Neural cell (in vitro differentiated cells): ENCODE measurements at regions not wholly inside any gene's neighbourhood (a gene's known extent, or its start where the extent isn't known, plus 50 kb on each side); places are given as distances from the start of the nearest gene placed in this dataset.

ENCODE experiments used
- H2AFZ ChIP-seq: fragments of 200-600, 300-800 bp; sonication (generic), shearing (Covaris generic); 2 replicates; pipeline ENCODE4 v1.6.0; 2014; ENCODE audit warnings: low read depth, mild to moderate bottlenecking, antibody characterized with exemption, low read length, moderate library complexity
- H3F3A ChIP-seq: fragments of 200-600 bp; shearing (Covaris generic); 2 replicates; pipeline ENCODE4 v1.6.1; 2016; ENCODE audit warnings: mild to moderate bottlenecking, moderate library complexity, mixed read lengths, antibody characterized with exemption, low read length; ENCODE audit not compliant: insufficient read depth, poor library complexity, severe bottlenecking
- H3K27ac ChIP-seq: fragments of 200-600, 300-800 bp; sonication (generic), shearing (Covaris generic); 2 replicates; pipeline ENCODE4 v1.5.1; 2014; ENCODE audit warnings: mild to moderate bottlenecking, low read length, moderate library complexity
- H3K27me3 ChIP-seq: fragments of 300-800, 200-600 bp; sonication (generic), shearing (Covaris generic); 2 replicates; pipeline ENCODE4 v1.6.0; 2014; ENCODE audit warnings: mild to moderate bottlenecking, low read depth, low read length, moderate library complexity; ENCODE audit not compliant: insufficient read depth
- H3K36me3 ChIP-seq: fragments of 300-800, 200-600 bp; sonication (generic), shearing (Covaris generic); 2 replicates; pipeline ENCODE4 v1.5.1; 2014; ENCODE audit warnings: mild to moderate bottlenecking, antibody characterized with exemption, low read length, moderate library complexity; ENCODE audit not compliant: insufficient read depth
- H3K4me2 ChIP-seq: fragments of 300-800, 200-600 bp; sonication (generic), shearing (Covaris generic); 2 replicates; pipeline ENCODE4 v1.6.0; 2014; ENCODE audit warnings: mild to moderate bottlenecking, low read length
- H3K4me3 ChIP-seq: fragments of 300-800, 200-600 bp; sonication (generic), shearing (Covaris generic); 2 replicates; pipeline ENCODE4 v1.5.1; 2014; ENCODE audit warnings: mild to moderate bottlenecking, low read length, moderate library complexity
- H3K79me2 ChIP-seq: fragments of 200-600 bp; shearing (Covaris generic); replicated peaks from 2 replicates; pipeline ENCODE4 v1.6.0; 2014; ENCODE audit warnings: mild to moderate bottlenecking, low read length, moderate library complexity; ENCODE audit not compliant: insufficient read depth
- H3K9ac ChIP-seq: fragments of 300-800, 200-600 bp; sonication (generic), shearing (Covaris generic); 2 replicates; pipeline ENCODE4 v1.6.1; 2016; ENCODE audit warnings: mild to moderate bottlenecking, low read length, mixed read lengths
- H3K9me2 ChIP-seq: fragments of 200-600 bp; shearing (Covaris generic); 2 replicates; pipeline ENCODE4 v1.6.1; 2016; ENCODE audit warnings: mild to moderate bottlenecking, low read length, mixed read lengths; ENCODE audit not compliant: insufficient read depth
- H3K9me3 ChIP-seq: fragments of 200-600, 300-800 bp; sonication (generic), shearing (Covaris generic); 2 replicates; pipeline ENCODE4 v1.6.1; 2016; ENCODE audit warnings: mild to moderate bottlenecking, mixed run types, low read length, moderate library complexity, mixed read lengths
- H4K20me1 ChIP-seq: fragments of 200-600 bp; shearing (Covaris generic); 2 replicates; pipeline ENCODE4 v1.6.1; 2016; ENCODE audit warnings: mild to moderate bottlenecking, mixed run types; ENCODE audit not compliant: insufficient read depth
- EP300 ChIP-seq: fragments of 450-650 bp; conservative IDR thresholded peaks from 2 replicates; pipeline ENCODE4 v1.6.1; 2014; ENCODE audit warnings: antibody characterized with exemption, mild to moderate bottlenecking, moderate library complexity; ENCODE audit not compliant: poor library complexity, severe bottlenecking
- EZH2 ChIP-seq: fragments of 200-600, 300-800 bp; shearing (Covaris generic), sonication (generic); IDR thresholded peaks from 2 replicates; pipeline ENCODE4 v1.6.1; 2014; ENCODE audit warnings: antibody characterized with exemption, low read length, borderline replicate concordance, mild to moderate bottlenecking; ENCODE audit not compliant: insufficient read depth, poor library complexity, severe bottlenecking
- MXI1 ChIP-seq: fragments of 450-650 bp; conservative IDR thresholded peaks from 2 replicates; pipeline ENCODE4 v1.6.1; 2014; ENCODE audit warnings: antibody characterized with exemption, mild to moderate bottlenecking; ENCODE audit not compliant: poor library complexity, severe bottlenecking
- POLR2AphosphoS5 ChIP-seq: IDR thresholded peaks from 2 replicates; pipeline ENCODE4 v1.6.1; 2012
- RAD21 ChIP-seq: fragments of 450-650 bp; conservative IDR thresholded peaks from 2 replicates; pipeline ENCODE4 v1.6.1; 2014; ENCODE audit warnings: antibody characterized with exemption, mild to moderate bottlenecking, moderate library complexity
- SMC3 ChIP-seq: fragments of 450-650 bp; conservative IDR thresholded peaks from 2 replicates; pipeline ENCODE4 v1.6.1; 2014; ENCODE audit warnings: antibody characterized with exemption, mild to moderate bottlenecking, moderate library complexity; ENCODE audit not compliant: poor library complexity
- TAF1 ChIP-seq: IDR thresholded peaks from 2 replicates; pipeline ENCODE4 v1.6.1; 2012; ENCODE audit warnings: low read depth
- TF ChIP-seq, protein P1 (sequence below): fragments of 450-650 bp; IDR thresholded peaks from 2 replicates; pipeline ENCODE4 v1.5.1; 2014; ENCODE audit warnings: antibody characterized with exemption, mild to moderate bottlenecking, moderate library complexity; ENCODE audit not compliant: poor library complexity, severe bottlenecking
- TF ChIP-seq, protein P2 (sequence below): IDR thresholded peaks from 2 replicates; pipeline ENCODE4 v1.6.1; 2012; ENCODE audit warnings: borderline replicate concordance

- no peaks in the 10 kb centered on the region for H4K20me1 ChIP-seq
- H3K27ac ChIP-seq: no peak overlapping the region
- no peak overlapping the region for H3K9ac ChIP-seq
- H3F3A ChIP-seq: no peaks in the 10 kb centered on the region
- H3K9me2 ChIP-seq: no peaks in the 10 kb centered on the region
- H3K4me2 ChIP-seq: no peak overlapping the region
- H2AFZ ChIP-seq: no peak overlapping the region
- TF ChIP-seq, protein P1, sequence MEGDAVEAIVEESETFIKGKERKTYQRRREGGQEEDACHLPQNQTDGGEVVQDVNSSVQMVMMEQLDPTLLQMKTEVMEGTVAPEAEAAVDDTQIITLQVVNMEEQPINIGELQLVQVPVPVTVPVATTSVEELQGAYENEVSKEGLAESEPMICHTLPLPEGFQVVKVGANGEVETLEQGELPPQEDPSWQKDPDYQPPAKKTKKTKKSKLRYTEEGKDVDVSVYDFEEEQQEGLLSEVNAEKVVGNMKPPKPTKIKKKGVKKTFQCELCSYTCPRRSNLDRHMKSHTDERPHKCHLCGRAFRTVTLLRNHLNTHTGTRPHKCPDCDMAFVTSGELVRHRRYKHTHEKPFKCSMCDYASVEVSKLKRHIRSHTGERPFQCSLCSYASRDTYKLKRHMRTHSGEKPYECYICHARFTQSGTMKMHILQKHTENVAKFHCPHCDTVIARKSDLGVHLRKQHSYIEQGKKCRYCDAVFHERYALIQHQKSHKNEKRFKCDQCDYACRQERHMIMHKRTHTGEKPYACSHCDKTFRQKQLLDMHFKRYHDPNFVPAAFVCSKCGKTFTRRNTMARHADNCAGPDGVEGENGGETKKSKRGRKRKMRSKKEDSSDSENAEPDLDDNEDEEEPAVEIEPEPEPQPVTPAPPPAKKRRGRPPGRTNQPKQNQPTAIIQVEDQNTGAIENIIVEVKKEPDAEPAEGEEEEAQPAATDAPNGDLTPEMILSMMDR: no peak
- TF ChIP-seq POLR2AphosphoS5: no peak
- no peak for TF ChIP-seq TAF1
- no peak for TF ChIP-seq SMC3
- no peak for TF ChIP-seq RAD21
- no peak for TF ChIP-seq EP300
- TF ChIP-seq EZH2: no peak
- no peak for TF ChIP-seq MXI1
- TF ChIP-seq, protein P2, sequence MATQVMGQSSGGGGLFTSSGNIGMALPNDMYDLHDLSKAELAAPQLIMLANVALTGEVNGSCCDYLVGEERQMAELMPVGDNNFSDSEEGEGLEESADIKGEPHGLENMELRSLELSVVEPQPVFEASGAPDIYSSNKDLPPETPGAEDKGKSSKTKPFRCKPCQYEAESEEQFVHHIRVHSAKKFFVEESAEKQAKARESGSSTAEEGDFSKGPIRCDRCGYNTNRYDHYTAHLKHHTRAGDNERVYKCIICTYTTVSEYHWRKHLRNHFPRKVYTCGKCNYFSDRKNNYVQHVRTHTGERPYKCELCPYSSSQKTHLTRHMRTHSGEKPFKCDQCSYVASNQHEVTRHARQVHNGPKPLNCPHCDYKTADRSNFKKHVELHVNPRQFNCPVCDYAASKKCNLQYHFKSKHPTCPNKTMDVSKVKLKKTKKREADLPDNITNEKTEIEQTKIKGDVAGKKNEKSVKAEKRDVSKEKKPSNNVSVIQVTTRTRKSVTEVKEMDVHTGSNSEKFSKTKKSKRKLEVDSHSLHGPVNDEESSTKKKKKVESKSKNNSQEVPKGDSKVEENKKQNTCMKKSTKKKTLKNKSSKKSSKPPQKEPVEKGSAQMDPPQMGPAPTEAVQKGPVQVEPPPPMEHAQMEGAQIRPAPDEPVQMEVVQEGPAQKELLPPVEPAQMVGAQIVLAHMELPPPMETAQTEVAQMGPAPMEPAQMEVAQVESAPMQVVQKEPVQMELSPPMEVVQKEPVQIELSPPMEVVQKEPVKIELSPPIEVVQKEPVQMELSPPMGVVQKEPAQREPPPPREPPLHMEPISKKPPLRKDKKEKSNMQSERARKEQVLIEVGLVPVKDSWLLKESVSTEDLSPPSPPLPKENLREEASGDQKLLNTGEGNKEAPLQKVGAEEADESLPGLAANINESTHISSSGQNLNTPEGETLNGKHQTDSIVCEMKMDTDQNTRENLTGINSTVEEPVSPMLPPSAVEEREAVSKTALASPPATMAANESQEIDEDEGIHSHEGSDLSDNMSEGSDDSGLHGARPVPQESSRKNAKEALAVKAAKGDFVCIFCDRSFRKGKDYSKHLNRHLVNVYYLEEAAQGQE: no peak
- no peak overlapping the region for H3K4me3 ChIP-seq
- no peaks in the 10 kb centered on the region for H3K27me3 ChIP-seq
- no peaks in the 10 kb centered on the region for H3K36me3 ChIP-seq
- no peaks in the 10 kb centered on the region for H3K79me2 ChIP-seq
- H3K9me3 ChIP-seq: no peaks in the 10 kb centered on the region
Observed at GRCh38 chr20:40452758-40453157, 236.3 kb downstream of the MAFB start.

- Histone ChIP-seq H3K4me3 (no peak overlapping the region), H3K79me2 (no peaks in the 10 kb centered on the region), H3K9ac (no peak overlapping the region), H3K36me3 (no peaks in the 10 kb centered on the region), H2AFZ (no peak overlapping the region), H3K9me2 (no peaks in the 10 kb centered on the region), H3F3A (no peaks in the 10 kb centered on the region), H3K9me3 (no peaks in the 10 kb centered on the region), H3K27me3 (no peaks in the 10 kb centered on the region), H3K4me2 (no peak overlapping the region), H3K27ac (no peak overlapping the region), H4K20me1 (no peaks in the 10 kb centered on the region)
- TF ChIP-seq, protein P2: no peak
Observed at GRCh38 chr20:40451552-40451951, 237.5 kb downstream of the MAFB start.
